ENCODE measurements at regions not wholly inside any gene's neighbourhood (a gene's known extent, or its start where the extent isn't known, plus 50 kb on each side); places are given as distances from the start of the nearest gene placed in this dataset.

DNA sequence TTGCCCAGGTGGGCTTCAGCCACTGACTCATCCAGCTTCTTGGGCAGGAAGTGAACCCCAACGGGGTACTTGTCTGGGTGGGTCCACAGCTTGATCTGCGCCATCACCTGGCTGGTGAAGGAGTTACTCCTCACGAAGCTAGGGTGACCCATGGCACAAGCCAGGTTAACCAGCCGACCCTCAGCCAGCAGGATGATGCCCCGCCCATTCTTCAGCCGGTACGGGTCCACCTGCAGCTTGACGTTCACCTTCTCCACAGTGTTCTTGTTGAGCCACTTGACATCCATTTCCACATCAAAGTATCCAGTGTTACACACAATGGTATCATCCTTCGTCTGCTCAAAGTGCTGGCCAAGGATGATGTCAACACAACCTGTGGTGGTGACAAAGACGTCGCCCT lies 121.3 kb upstream of the NXPH2 start:
- no peak for TF ChIP-seq RAD21 (IDR thresholded peaks at IDR 0.05; ENCODE audit: low read depth)
- TF ChIP-seq EGR1 (IDR thresholded peaks at IDR 0.05) = no peak
- TF ChIP-seq TEAD4 (IDR thresholded peaks at IDR 0.05) = no peak
- no peak for TF ChIP-seq EP300 (IDR thresholded peaks at IDR 0.05; ENCODE audit: borderline replicate concordance)
- no peak for TF ChIP-seq YY1 (IDR thresholded peaks at IDR 0.05; ENCODE audit: low read depth)

DNA sequence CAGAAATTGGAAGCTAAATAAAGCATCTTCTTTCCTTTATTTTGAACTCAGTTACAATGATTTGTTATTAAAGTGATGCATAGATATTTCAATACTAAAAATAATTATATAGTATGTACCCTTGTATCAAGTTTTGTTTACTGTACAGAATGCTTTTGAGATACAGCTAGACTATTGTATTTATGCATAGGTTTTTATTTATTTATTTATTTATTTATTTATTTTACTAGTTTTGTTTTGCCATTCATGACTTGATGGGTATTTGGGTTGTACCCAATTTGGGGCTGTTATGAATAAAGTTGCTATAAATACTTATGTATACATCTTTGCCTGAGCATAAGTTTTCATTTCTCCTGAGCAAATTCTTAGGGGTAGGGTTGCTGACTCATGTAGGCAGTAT lies 118.7 kb upstream of the NXPH2 start:
- TF ChIP-seq TEAD4 (IDR thresholded peaks at IDR 0.05) = no peak
- no peak for TF ChIP-seq YY1 (IDR thresholded peaks at IDR 0.05; ENCODE audit: low read depth)
- no peak for TF ChIP-seq RAD21 (IDR thresholded peaks at IDR 0.05; ENCODE audit: low read depth)
- TF ChIP-seq, protein P1, sequence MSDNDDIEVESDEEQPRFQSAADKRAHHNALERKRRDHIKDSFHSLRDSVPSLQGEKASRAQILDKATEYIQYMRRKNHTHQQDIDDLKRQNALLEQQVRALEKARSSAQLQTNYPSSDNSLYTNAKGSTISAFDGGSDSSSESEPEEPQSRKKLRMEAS (IDR thresholded peaks at IDR 0.05) = no peak
- TF ChIP-seq, protein P2, sequence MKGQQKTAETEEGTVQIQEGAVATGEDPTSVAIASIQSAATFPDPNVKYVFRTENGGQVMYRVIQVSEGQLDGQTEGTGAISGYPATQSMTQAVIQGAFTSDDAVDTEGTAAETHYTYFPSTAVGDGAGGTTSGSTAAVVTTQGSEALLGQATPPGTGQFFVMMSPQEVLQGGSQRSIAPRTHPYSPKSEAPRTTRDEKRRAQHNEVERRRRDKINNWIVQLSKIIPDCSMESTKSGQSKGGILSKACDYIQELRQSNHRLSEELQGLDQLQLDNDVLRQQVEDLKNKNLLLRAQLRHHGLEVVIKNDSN (IDR thresholded peaks at IDR 0.05) = no peak
- TF ChIP-seq ZBTB7A (IDR thresholded peaks at IDR 0.05; ENCODE audit: low read depth) = no peak
- TF ChIP-seq FOXM1 (IDR thresholded peaks at IDR 0.05; ENCODE audit: borderline replicate concordance, low read depth) = no peak
- no peak for TF ChIP-seq EGR1 (IDR thresholded peaks at IDR 0.05)
- TF ChIP-seq TAF1 (IDR thresholded peaks at IDR 0.05; ENCODE audit: low read depth) = no peak
- TF ChIP-seq EP300 (IDR thresholded peaks at IDR 0.05; ENCODE audit: borderline replicate concordance) = no peak
- TF ChIP-seq, protein P3, sequence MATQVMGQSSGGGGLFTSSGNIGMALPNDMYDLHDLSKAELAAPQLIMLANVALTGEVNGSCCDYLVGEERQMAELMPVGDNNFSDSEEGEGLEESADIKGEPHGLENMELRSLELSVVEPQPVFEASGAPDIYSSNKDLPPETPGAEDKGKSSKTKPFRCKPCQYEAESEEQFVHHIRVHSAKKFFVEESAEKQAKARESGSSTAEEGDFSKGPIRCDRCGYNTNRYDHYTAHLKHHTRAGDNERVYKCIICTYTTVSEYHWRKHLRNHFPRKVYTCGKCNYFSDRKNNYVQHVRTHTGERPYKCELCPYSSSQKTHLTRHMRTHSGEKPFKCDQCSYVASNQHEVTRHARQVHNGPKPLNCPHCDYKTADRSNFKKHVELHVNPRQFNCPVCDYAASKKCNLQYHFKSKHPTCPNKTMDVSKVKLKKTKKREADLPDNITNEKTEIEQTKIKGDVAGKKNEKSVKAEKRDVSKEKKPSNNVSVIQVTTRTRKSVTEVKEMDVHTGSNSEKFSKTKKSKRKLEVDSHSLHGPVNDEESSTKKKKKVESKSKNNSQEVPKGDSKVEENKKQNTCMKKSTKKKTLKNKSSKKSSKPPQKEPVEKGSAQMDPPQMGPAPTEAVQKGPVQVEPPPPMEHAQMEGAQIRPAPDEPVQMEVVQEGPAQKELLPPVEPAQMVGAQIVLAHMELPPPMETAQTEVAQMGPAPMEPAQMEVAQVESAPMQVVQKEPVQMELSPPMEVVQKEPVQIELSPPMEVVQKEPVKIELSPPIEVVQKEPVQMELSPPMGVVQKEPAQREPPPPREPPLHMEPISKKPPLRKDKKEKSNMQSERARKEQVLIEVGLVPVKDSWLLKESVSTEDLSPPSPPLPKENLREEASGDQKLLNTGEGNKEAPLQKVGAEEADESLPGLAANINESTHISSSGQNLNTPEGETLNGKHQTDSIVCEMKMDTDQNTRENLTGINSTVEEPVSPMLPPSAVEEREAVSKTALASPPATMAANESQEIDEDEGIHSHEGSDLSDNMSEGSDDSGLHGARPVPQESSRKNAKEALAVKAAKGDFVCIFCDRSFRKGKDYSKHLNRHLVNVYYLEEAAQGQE (IDR thresholded peaks at IDR 0.05; ENCODE audit: low read depth) = no peak
- no peak for TF ChIP-seq CREB1 (IDR thresholded peaks at IDR 0.05; ENCODE audit: low read depth)
- TF ChIP-seq NFIC (IDR thresholded peaks at IDR 0.05) = no peak
- TF ChIP-seq CEBPB (IDR thresholded peaks at IDR 0.05) = no peak
- TF ChIP-seq TCF12 (IDR thresholded peaks at IDR 0.05; ENCODE audit: low read depth) = no peak

DNA sequence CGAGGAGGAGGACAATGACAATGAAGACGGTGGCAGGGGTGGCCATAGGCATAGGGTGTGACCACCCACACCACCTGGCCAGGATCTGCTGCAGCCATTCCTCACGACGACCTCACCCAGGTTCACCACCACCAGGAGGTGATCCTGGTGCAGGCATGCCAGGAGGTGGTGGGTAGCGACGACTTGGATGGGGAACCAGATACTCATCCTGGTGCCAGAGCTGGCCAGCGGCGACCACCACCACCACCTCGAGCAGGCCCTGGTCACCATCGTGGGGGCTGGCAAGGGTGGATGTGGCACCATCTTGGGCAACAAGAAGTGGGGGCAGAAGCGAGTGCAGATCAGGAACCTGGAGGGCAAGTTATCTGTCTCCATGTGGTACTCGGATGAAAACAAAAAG lies 117.1 kb upstream of the NXPH2 start:
- TF ChIP-seq ZBTB7A (IDR thresholded peaks at IDR 0.05; ENCODE audit: low read depth) (no peak), TAF1 (IDR thresholded peaks at IDR 0.05; ENCODE audit: low read depth) (no peak), FOXM1 (IDR thresholded peaks at IDR 0.05; ENCODE audit: borderline replicate concordance, low read depth) (no peak), TCF12 (IDR thresholded peaks at IDR 0.05; ENCODE audit: low read depth) (no peak), CEBPB (IDR thresholded peaks at IDR 0.05) (no peak), CREB1 (IDR thresholded peaks at IDR 0.05; ENCODE audit: low read depth) (no peak), EP300 (IDR thresholded peaks at IDR 0.05; ENCODE audit: borderline replicate concordance) (no peak), TEAD4 (IDR thresholded peaks at IDR 0.05) (no peak), RAD21 (IDR thresholded peaks at IDR 0.05; ENCODE audit: low read depth) (no peak), YY1 (IDR thresholded peaks at IDR 0.05; ENCODE audit: low read depth) (no peak), NFIC (IDR thresholded peaks at IDR 0.05) (no peak), EGR1 (IDR thresholded peaks at IDR 0.05) (no peak)
- TF ChIP-seq, protein P3 (IDR thresholded peaks at IDR 0.05; ENCODE audit: low read depth) = no peak
- TF ChIP-seq, protein P1 (IDR thresholded peaks at IDR 0.05) = no peak
- TF ChIP-seq, protein P2 (IDR thresholded peaks at IDR 0.05) = no peak

DNA sequence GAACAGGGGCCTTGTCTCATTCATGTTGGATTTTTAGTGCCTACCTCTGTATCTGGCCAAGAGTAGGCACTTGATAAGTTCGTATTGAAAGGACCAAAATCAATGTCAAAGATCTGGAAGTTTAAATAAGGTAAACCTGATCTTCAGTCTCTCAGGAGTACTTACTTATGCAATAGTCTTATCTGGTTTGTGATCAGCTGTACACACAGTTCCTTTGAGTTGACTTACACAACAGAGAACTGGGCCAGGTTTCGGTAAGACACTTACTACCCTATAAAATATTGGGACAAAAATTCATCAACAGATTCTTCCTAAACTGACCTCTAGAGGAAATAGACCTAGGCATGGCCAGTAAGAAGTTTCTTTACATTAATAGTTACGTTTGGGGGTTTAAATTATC lies 113.6 kb upstream of the NXPH2 start:
- TF ChIP-seq RAD21 (IDR thresholded peaks at IDR 0.05; ENCODE audit: low read depth) = no peak
- no peak for TF ChIP-seq TAF1 (IDR thresholded peaks at IDR 0.05; ENCODE audit: low read depth)
- TF ChIP-seq YY1 (IDR thresholded peaks at IDR 0.05; ENCODE audit: low read depth) = no peak
- no peak for TF ChIP-seq NFIC (IDR thresholded peaks at IDR 0.05)
- no peak for TF ChIP-seq ZBTB7A (IDR thresholded peaks at IDR 0.05; ENCODE audit: low read depth)
- TF ChIP-seq FOXM1 (IDR thresholded peaks at IDR 0.05; ENCODE audit: borderline replicate concordance, low read depth) = no peak
- TF ChIP-seq EP300 (IDR thresholded peaks at IDR 0.05; ENCODE audit: borderline replicate concordance) = no peak
- no peak for TF ChIP-seq CEBPB (IDR thresholded peaks at IDR 0.05)
- no peak for TF ChIP-seq EGR1 (IDR thresholded peaks at IDR 0.05)
- no peak for TF ChIP-seq TEAD4 (IDR thresholded peaks at IDR 0.05)
- TF ChIP-seq, protein P1 (IDR thresholded peaks at IDR 0.05) = no peak
- TF ChIP-seq, protein P3 (IDR thresholded peaks at IDR 0.05; ENCODE audit: low read depth) = no peak
- TF ChIP-seq CREB1 (IDR thresholded peaks at IDR 0.05; ENCODE audit: low read depth) = no peak
- no peak for TF ChIP-seq TCF12 (IDR thresholded peaks at IDR 0.05; ENCODE audit: low read depth)
- TF ChIP-seq, protein P2 (IDR thresholded peaks at IDR 0.05) = no peak

All from Ishikawa (cell line).